Endothelial cell of umbilical vein (primary cell): ENCODE measurements at regions not wholly inside any gene's neighbourhood (a gene's known extent, or its start where the extent isn't known, plus 50 kb on each side); places are given as distances from the start of the nearest gene placed in this dataset.

ENCODE experiments used
- BruUV-seq: library from RNA; stranded (reverse); fragments of 400-500 nt; replicated peaks from 2 replicates; lab custom pipeline; 2021; lab: Mats Ljungman, UMichigan
- CTCF ChIA-PET: fragments of 300-600, 350-600 bp; sonication (Branson Sonifier 250); formaldehyde crosslinking; loops from one replicate; lab custom pipeline; 2021; ENCODE audit warnings: antibody characterized with exemption, inconsistent platforms; lab: Charles Lee
- POLR2A ChIA-PET: fragments of 300-600, 350-600 bp; sonication (Branson Sonifier 250); formaldehyde crosslinking; loops from one replicate; lab custom pipeline; 2021; ENCODE audit warnings: antibody characterized with exemption, inconsistent platforms; lab: Charles Lee
- DNase-seq: peaks from one replicate; pipeline ENCODE4 v3.0.0-alpha.2; 2011; ENCODE audit warnings: low read depth, low spot score
- FAIRE-seq: peaks from 2 replicates; lab custom pipeline; 2011; peaks lifted over from hg19 to GRCh38; lab: Jason Lieb, UNC
- H2AFZ ChIP-seq: 2 replicates; pipeline ENCODE4 v1.6.0; 2012; ENCODE audit warnings: low read depth, low read length, control low read depth, inconsistent platforms
- H3K27ac ChIP-seq: 2 replicates; pipeline ENCODE4 v1.5.1; 2011; ENCODE audit warnings: low read depth, mild to moderate bottlenecking, control low read depth, low read length, moderate library complexity; ENCODE audit not compliant: insufficient read depth
- H3K27me3 ChIP-seq, 2 experiments: 2 replicates each; pipeline versions ENCODE4 v1.6.0 to v1.6.1; 2011; ENCODE audit warnings: low read length in 2 of 2, mixed read lengths in 1 of 2; ENCODE audit not compliant: control insufficient read depth in 2 of 2, insufficient read depth in 2 of 2
- H3K36me3 ChIP-seq, 2 experiments: 2 replicates in 1 of 2; 3 replicates in 1 of 2; pipeline ENCODE4 v1.5.1; 2011; ENCODE audit warnings: low read length in 2 of 2, mild to moderate bottlenecking in 1 of 2, moderate library complexity in 1 of 2; ENCODE audit not compliant: control insufficient read depth in 2 of 2, insufficient read depth in 2 of 2; ENCODE audit errors: extremely low read depth in 1 of 2
- H3K4me1 ChIP-seq: 3 replicates; pipeline ENCODE4 v1.5.1; 2011; ENCODE audit warnings: mild to moderate bottlenecking, low read length; ENCODE audit not compliant: control insufficient read depth, insufficient read depth; ENCODE audit errors: extremely low read depth
- H3K4me2 ChIP-seq: 2 replicates; pipeline ENCODE4 v1.6.1; 2011; ENCODE audit warnings: low read length, control low read depth, mixed read lengths; ENCODE audit not compliant: insufficient read depth
- H3K4me3 ChIP-seq, 3 experiments: fragments of 200-600 bp in 1 of 3; sonication (generic), shearing (Covaris generic) in 1 of 3; replicated peaks in 1 of 3; 2 replicates each; pipeline ENCODE4 v1.5.1; 2011 to 2016; ENCODE audit warnings: control low read depth in 3 of 3, low read length in 3 of 3, mild to moderate bottlenecking in 2 of 3, inconsistent platforms in 1 of 3, low read depth in 1 of 3, moderate library complexity in 1 of 3; ENCODE audit not compliant: insufficient read depth in 1 of 3
- H3K79me2 ChIP-seq: 2 replicates; pipeline ENCODE4 v1.6.0; 2012; ENCODE audit warnings: low read length, inconsistent platforms; ENCODE audit not compliant: control insufficient read depth, insufficient read depth
- H3K9ac ChIP-seq: replicated peaks from 2 replicates; pipeline ENCODE3; 2011; ENCODE audit warnings: low read length, control low read depth; ENCODE audit not compliant: insufficient read depth; ENCODE audit errors: extremely low read depth
- H3K9me1 ChIP-seq: replicated peaks from 3 replicates; pipeline ENCODE4 v1.6.0; 2011; ENCODE audit warnings: mild to moderate bottlenecking, low read length; ENCODE audit not compliant: control insufficient read depth, insufficient read depth; ENCODE audit errors: extremely low read depth
- H3K9me3 ChIP-seq: replicated peaks from 2 replicates; pipeline ENCODE4 v1.5.1; 2012; ENCODE audit warnings: low read length, inconsistent platforms; ENCODE audit not compliant: control insufficient read depth, insufficient read depth
- H4K20me1 ChIP-seq: replicated peaks from 2 replicates; pipeline ENCODE3; 2011; ENCODE audit warnings: mild to moderate bottlenecking, low read length; ENCODE audit not compliant: control insufficient read depth, insufficient read depth; ENCODE audit errors: extremely low read depth
- FOS ChIP-seq: IDR thresholded peaks from 2 replicates; pipeline ENCODE4 v1.6.1; 2011; ENCODE audit warnings: mild to moderate bottlenecking, low read length, moderate library complexity, borderline replicate concordance; ENCODE audit not compliant: insufficient read depth
- JUN ChIP-seq: IDR thresholded peaks from 2 replicates; pipeline ENCODE4 v1.6.1; 2011; ENCODE audit warnings: borderline replicate concordance, low read depth; ENCODE audit not compliant: insufficient read length, insufficient read depth
- MAX ChIP-seq: IDR thresholded peaks from 2 replicates; pipeline ENCODE4 v1.6.1; 2011; ENCODE audit not compliant: insufficient read depth, insufficient read length
- POLR2AphosphoS5 ChIP-seq: IDR thresholded peaks from 2 replicates; pipeline ENCODE4 v1.6.1; 2012; ENCODE audit warnings: low read depth, mild to moderate bottlenecking, control low read depth, low read length, moderate library complexity; ENCODE audit not compliant: insufficient read depth
- dilution Hi-C: fragments of 300-500 bp; cut with MboI; formaldehyde crosslinking; loops from one replicate; pipeline ENCODE4 v1.15.0; 2019; ENCODE audit warnings: low sequenced_read_pairs; ENCODE audit not compliant: extremely low pct_ligation_motif_present
- intact Hi-C: fragments of 100-400 bp; cut with micrococcal nuclease; formaldehyde crosslinking; loops from one replicate; pipeline ENCODE4 v1.10.0; 2022

GRCh38 chr10:78459639-78460037 is 426.0 kb downstream of the RPS24 start:
- dilution Hi-C loops (no loop called here), intact Hi-C loops (loop anchor here (1.0 to 10.0 kb wide), 9 partner anchors 124 to 735 kb away; partner anchors contain the start of gene ZMIZ1)
- no peak for DNase-seq
- H3K9me1 ChIP-seq, result no peaks in the 10 kb centered on the region
- ChIA-PET CTCF (interaction anchor here (0.5 to 2.0 kb wide), 2 partner anchors 149 to 155 kb away, joined by 3 to 7 read pairs; no protein-coding TSS in a partner anchor), POLR2A (no interaction called here)
- FAIRE-seq, result no peak
- H3K4me1 ChIP-seq, result peaks cover 43% of the 10 kb centered on the region
- H3K9me3 ChIP-seq, result no peaks in the 10 kb centered on the region
- peak overlapping the region; percentile 47 for H3K9ac ChIP-seq
- peaks cover 2% of the 10 kb centered on the region for H3K79me2 ChIP-seq
- H3K4me3 ChIP-seq, result no peak overlapping the region
- H3K27me3 ChIP-seq, result no peaks in the 10 kb centered on the region
- H2AFZ ChIP-seq, result no peak overlapping the region
- no TSS peak for BruUV-seq
- H3K4me2 ChIP-seq, result peak overlapping the region; percentile 53
- H4K20me1 ChIP-seq, result no peaks in the 10 kb centered on the region
- peak overlapping the region; percentile 99 for H3K27ac ChIP-seq
- TF ChIP-seq JUN, result no peak
- no peak for TF ChIP-seq FOS
- H3K36me3 ChIP-seq, result no peaks in the 10 kb centered on the region

GRCh38 chr10:78460204-78460603 is 426.5 kb downstream of the RPS24 start:
- Histone ChIP-seq H2AFZ (no peak overlapping the region), H3K4me2 (no peak overlapping the region), H3K36me3 (no peaks in the 10 kb centered on the region), H3K27me3 (no peaks in the 10 kb centered on the region), H3K4me1 (peaks cover 43% of the 10 kb centered on the region), H3K9me1 (no peaks in the 10 kb centered on the region), H3K9ac (no peak overlapping the region), H3K27ac (no peak overlapping the region), H4K20me1 (no peaks in the 10 kb centered on the region), H3K79me2 (peaks cover 2% of the 10 kb centered on the region), H3K9me3 (no peaks in the 10 kb centered on the region), H3K4me3 (no peak overlapping the region)
- no TSS peak for BruUV-seq
- DNase-seq (no peak), FAIRE-seq (no peak)
- ChIA-PET CTCF (interaction anchor here (0.5 to 1.2 kb wide), 2 partner anchors 150 to 229 kb away, joined by 3 read pairs; no protein-coding TSS in a partner anchor), POLR2A (no interaction called here)
- TF ChIP-seq POLR2AphosphoS5 (no peak), JUN (no peak), MAX (no peak), FOS (no peak)
- intact Hi-C loops, result no loop called here
- dilution Hi-C loops, result no loop called here
